ENCODE measurements at regions not wholly inside any gene's neighbourhood (a gene's known extent, or its start where the extent isn't known, plus 50 kb on each side); places are given as distances from the start of the nearest gene placed in this dataset.

GRCh38 chr11:134802598-134802997 is 390.6 kb upstream of the B3GAT1 start:
- H3K27ac Mint-ChIP-seq: no peak overlapping the region
- peaks cover 18% of the 10 kb centered on the region for H3K4me1 Mint-ChIP-seq (ENCODE audit: unreplicated experiment)
- no peak for DNase-seq (ENCODE audit: extremely low spot score, unreplicated experiment)
- no peak for TF ChIP-seq CTCF (conservative IDR thresholded peaks at IDR 0.05)
- H3K4me3 Mint-ChIP-seq: no peak overlapping the region
- H3K9me3 Mint-ChIP-seq: no peaks in the 10 kb centered on the region
- H3K27me3 Mint-ChIP-seq: peaks cover 38% of the 10 kb centered on the region
- H3K36me3 Mint-ChIP-seq: no peaks in the 10 kb centered on the region

GRCh38 chr11:134802116-134802515 is 390.1 kb upstream of the B3GAT1 start:
- H3K4me1 Mint-ChIP-seq (ENCODE audit: unreplicated experiment): peaks cover 18% of the 10 kb centered on the region
- no peaks in the 10 kb centered on the region for H3K9me3 Mint-ChIP-seq
- H3K36me3 Mint-ChIP-seq: no peaks in the 10 kb centered on the region
- H3K4me3 Mint-ChIP-seq: peak overlapping the region; percentile 9
- peaks cover 38% of the 10 kb centered on the region for H3K27me3 Mint-ChIP-seq
- no peak for TF ChIP-seq CTCF (conservative IDR thresholded peaks at IDR 0.05)
- DNase-seq (ENCODE audit: extremely low spot score, unreplicated experiment): no peak
- H3K27ac Mint-ChIP-seq: no peak overlapping the region

GRCh38 chr11:134801570-134801969 is 389.5 kb upstream of the B3GAT1 start:
- Mint-ChIP-seq H3K9me3 (no peaks in the 10 kb centered on the region), H3K27ac (no peak overlapping the region), H3K27me3 (peaks cover 41% of the 10 kb centered on the region), H3K4me3 (peak overlapping the region; percentile 60), H3K36me3 (no peaks in the 10 kb centered on the region), H3K4me1 (ENCODE audit: unreplicated experiment) (peaks cover 18% of the 10 kb centered on the region)
- DNase-seq (ENCODE audit: extremely low spot score, unreplicated experiment): no peak
- no peak for TF ChIP-seq CTCF (conservative IDR thresholded peaks at IDR 0.05)

- DNase-seq (ENCODE audit: extremely low spot score, unreplicated experiment): no peak
- Mint-ChIP-seq H3K27ac (no peak overlapping the region), H3K4me1 (ENCODE audit: unreplicated experiment) (peaks cover 18% of the 10 kb centered on the region), H3K9me3 (no peaks in the 10 kb centered on the region), H3K36me3 (no peaks in the 10 kb centered on the region), H3K4me3 (peak overlapping the region; percentile 17), H3K27me3 (peaks cover 42% of the 10 kb centered on the region)
- no peak for TF ChIP-seq CTCF (conservative IDR thresholded peaks at IDR 0.05)
Observed at GRCh38 chr11:134800826-134801225, 388.8 kb upstream of the B3GAT1 start.

GRCh38 chr11:134800130-134800529 is 388.1 kb upstream of the B3GAT1 start:
- Mint-ChIP-seq H3K4me1 (ENCODE audit: unreplicated experiment) (peaks cover 18% of the 10 kb centered on the region), H3K27ac (no peak overlapping the region), H3K27me3 (peaks cover 42% of the 10 kb centered on the region), H3K9me3 (no peaks in the 10 kb centered on the region), H3K4me3 (no peak overlapping the region), H3K36me3 (no peaks in the 10 kb centered on the region)
- no peak for TF ChIP-seq CTCF (conservative IDR thresholded peaks at IDR 0.05)
- DNase-seq (ENCODE audit: extremely low spot score, unreplicated experiment): no peak

- H3K27ac Mint-ChIP-seq: no peak overlapping the region
- H3K9me3 Mint-ChIP-seq: no peaks in the 10 kb centered on the region
- no peak for TF ChIP-seq CTCF (conservative IDR thresholded peaks at IDR 0.05)
- no peak for DNase-seq (ENCODE audit: extremely low spot score, unreplicated experiment)
- H3K27me3 Mint-ChIP-seq: peaks cover 42% of the 10 kb centered on the region
- H3K4me1 Mint-ChIP-seq (ENCODE audit: unreplicated experiment): peaks cover 18% of the 10 kb centered on the region
- no peak overlapping the region for H3K4me3 Mint-ChIP-seq
- no peaks in the 10 kb centered on the region for H3K36me3 Mint-ChIP-seq
Observed at GRCh38 chr11:134799386-134799785, 387.3 kb upstream of the B3GAT1 start.

Data from type B pancreatic cell (in vitro differentiated cells).